ENCODE measurements at regions not wholly inside any gene's neighbourhood (a gene's known extent, or its start where the extent isn't known, plus 50 kb on each side); places are given as distances from the start of the nearest gene placed in this dataset.

GRCh38 chr3:99143493-99143892, 242.0 kb upstream of the DCBLD2 start:
- Histone ChIP-seq H3K27ac (no peak overlapping the region), H3K4me3 (no peak overlapping the region), H3K36me3 (no peaks in the 10 kb centered on the region), H3K9me3 (peaks cover 0 to 6% (median 0%) of the 10 kb centered on the region in 4 donors), H3K4me1 (no peaks in the 10 kb centered on the region), H3K27me3 (no peaks in the 10 kb centered on the region)
- DNase-seq, result no peak
- intact Hi-C loops (cut with DNase I; ENCODE audit: low total_unique reads), result no loop called here
- WGBS, 5 donors, result 27 to 50% (median 40%) methylated on average over 3 of the region's 3 CpGs
- TF ChIP-seq EP300 (IDR thresholded peaks at IDR 0.05) (no peak), POLR2AphosphoS5 (IDR thresholded peaks at IDR 0.05) (no peak), POLR2A (IDR thresholded peaks at IDR 0.05) (no peak), CTCF (IDR thresholded peaks at IDR 0.05) (no peak)

GRCh38 chr3:99134986-99135385, 233.5 kb upstream of the DCBLD2 start:
- no peak overlapping the region for H3K4me3 ChIP-seq
- H3K4me1 ChIP-seq, result no peaks in the 10 kb centered on the region
- H3K36me3 ChIP-seq, result no peaks in the 10 kb centered on the region
- TF ChIP-seq POLR2AphosphoS5 (IDR thresholded peaks at IDR 0.05) (no peak), CTCF (IDR thresholded peaks at IDR 0.05) (no peak), POLR2A (IDR thresholded peaks at IDR 0.05) (no peak), EP300 (IDR thresholded peaks at IDR 0.05) (no peak)
- no peak overlapping the region for H3K27ac ChIP-seq
- no peaks in the 10 kb centered on the region for H3K27me3 ChIP-seq
- H3K9me3 ChIP-seq, result no peaks in the 10 kb centered on the region
- no peak for DNase-seq
- intact Hi-C loops (cut with DNase I; ENCODE audit: low total_unique reads), result no loop called here

- intact Hi-C loops (cut with DNase I; ENCODE audit: low total_unique reads), result no loop called here
Observed at GRCh38 chr3:99131876-99132275, 230.4 kb upstream of the DCBLD2 start.

GRCh38 chr3:99128725-99129505, 227.4 kb upstream of the DCBLD2 start:
- no peak for TF ChIP-seq CTCF (IDR thresholded peaks at IDR 0.05)
- no peak for TF ChIP-seq POLR2A (IDR thresholded peaks at IDR 0.05)
- TF ChIP-seq POLR2AphosphoS5 (IDR thresholded peaks at IDR 0.05), result no peak
- no peak for TF ChIP-seq EP300 (IDR thresholded peaks at IDR 0.05)
- intact Hi-C loops (cut with DNase I; ENCODE audit: low total_unique reads), result no loop called here
- Histone ChIP-seq H3K4me3 (no peak overlapping the region), H3K9me3 (no peaks in the 10 kb centered on the region), H3K4me1 (no peaks in the 10 kb centered on the region), H3K36me3 (no peaks in the 10 kb centered on the region), H3K27me3 (no peaks in the 10 kb centered on the region), H3K27ac (no peak overlapping the region)
- DNase-seq, result no peak
- WGBS, 5 donors, result 49 to 63% (median 56%) methylated on average over 4 of the region's 4 CpGs

More at GRCh38 chr3:99131876-99132275, 230.4 kb upstream of the DCBLD2 start:
- no peaks in the 10 kb centered on the region for H3K4me1 ChIP-seq
- no peaks in the 10 kb centered on the region for H3K9me3 ChIP-seq
- no peak for DNase-seq
- no peaks in the 10 kb centered on the region for H3K27me3 ChIP-seq
- H3K4me3 ChIP-seq, result no peak overlapping the region
- no peak overlapping the region for H3K27ac ChIP-seq
- TF ChIP-seq POLR2A (IDR thresholded peaks at IDR 0.05), result no peak
- no peak for TF ChIP-seq POLR2AphosphoS5 (IDR thresholded peaks at IDR 0.05)
- TF ChIP-seq CTCF (IDR thresholded peaks at IDR 0.05), result no peak
- TF ChIP-seq EP300 (IDR thresholded peaks at IDR 0.05), result no peak
- H3K36me3 ChIP-seq, result no peaks in the 10 kb centered on the region

All from stomach (tissue), 8 donors.